ENCODE measurements at regions not wholly inside any gene's neighbourhood (a gene's known extent, or its start where the extent isn't known, plus 50 kb on each side); places are given as distances from the start of the nearest gene placed in this dataset.

DNA sequence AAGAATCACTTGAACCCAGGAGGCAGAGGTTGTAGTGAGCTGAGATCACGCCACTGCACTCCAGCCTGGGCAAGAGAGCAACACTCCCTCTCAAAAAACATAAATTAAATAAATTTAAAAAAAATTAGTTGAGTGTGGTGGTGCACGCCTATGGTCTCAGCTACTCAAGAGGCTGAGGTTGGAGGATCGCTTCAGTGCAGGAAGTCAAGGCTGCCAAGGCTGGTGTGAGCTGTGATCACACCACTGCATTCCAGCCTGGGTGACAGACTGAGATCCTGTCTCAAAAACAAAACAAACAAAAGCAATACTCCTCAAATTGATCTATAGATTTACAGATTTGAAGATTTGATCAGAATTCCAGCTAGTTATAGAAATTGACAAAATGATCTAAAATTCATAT, 92.7 kb upstream of the RESF1 start:
- TF ChIP-seq POLR2A (IDR thresholded peaks at IDR 0.05; ENCODE audit: low read depth, low read length) (no peak), CTCF (IDR thresholded peaks at IDR 0.05; ENCODE audit: extremely low read depth in 1 of 2, insufficient read depth in 1 of 2, low read depth in 1 of 2, low read length in 2 of 2) (no peak), FOS (IDR thresholded peaks at IDR 0.05; ENCODE audit: borderline replicate concordance, insufficient read depth, low read length) (no peak)

Data from endothelial cell of umbilical vein (primary cell).